ENCODE measurements at regions not wholly inside any gene's neighbourhood (a gene's known extent, or its start where the extent isn't known, plus 50 kb on each side); places are given as distances from the start of the nearest gene placed in this dataset.

DNA sequence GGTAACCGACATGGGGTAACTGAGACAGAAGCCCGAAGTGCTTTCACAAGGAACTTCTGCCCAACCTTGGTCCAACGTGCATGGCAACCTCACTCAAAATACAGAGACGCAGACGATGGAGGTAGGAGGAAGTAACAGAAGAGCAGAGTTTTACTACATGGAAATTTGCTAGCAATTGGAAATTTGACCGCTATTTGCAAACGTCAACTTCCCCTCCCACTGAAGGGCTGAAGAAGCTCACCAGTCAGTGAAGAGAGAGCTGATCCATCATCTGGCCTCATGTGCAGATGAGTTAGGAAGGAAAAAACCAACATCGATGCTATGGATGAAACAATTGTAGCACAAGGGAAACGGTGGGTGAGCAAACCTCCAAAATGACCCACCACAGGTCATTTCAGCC lies 196.7 kb downstream of the RGS3 start:
- no peak overlapping the region for H3K9ac ChIP-seq (ENCODE audit: low read length)
- no peaks in the 10 kb centered on the region for H3K79me2 ChIP-seq (ENCODE audit: control insufficient read depth, insufficient read depth, low read length)
- no peak overlapping the region for H2AK5ac ChIP-seq (ENCODE audit: low read length)
- no peaks in the 10 kb centered on the region for H3K79me1 ChIP-seq (ENCODE audit: low read length)
- H2BK15ac ChIP-seq (replicated peaks; ENCODE audit: low read depth), result no peak overlapping the region
- no peak overlapping the region for H2BK5ac ChIP-seq (ENCODE audit: low read length)
- no peak overlapping the region for H3K4ac ChIP-seq (ENCODE audit: low read depth, low read length)
- peaks cover under 1% of the 10 kb centered on the region for H3K4me1 ChIP-seq (ENCODE audit: control insufficient read depth, low read depth, low read length)
- no peak overlapping the region for H3K4me2 ChIP-seq (ENCODE audit: low read length)
- no peaks in the 10 kb centered on the region for H3K36me3 ChIP-seq (ENCODE audit: control insufficient read depth, insufficient read depth, low read length)
- H3K27ac ChIP-seq (ENCODE audit: low read depth, low read length), result no peak overlapping the region
- H3K18ac ChIP-seq (ENCODE audit: low read length), result no peak overlapping the region
- H3K4me3 ChIP-seq (ENCODE audit: low read length), result no peak overlapping the region
- no peak overlapping the region for H2BK120ac ChIP-seq (ENCODE audit: low read depth, low read length)
- H3K56ac ChIP-seq (ENCODE audit: low read length), result no peak overlapping the region
- no CpG with 5 or more reads among the region's 9 CpGs for WGBS (ENCODE audit: extremely low coverage, insufficient coverage, low lambda C conversion rate)
- no peaks in the 10 kb centered on the region for H3K27me3 ChIP-seq (ENCODE audit: insufficient read depth, low read length, poor library complexity)
- DNase-seq, result no peak
- H4K5ac ChIP-seq (ENCODE audit: low read length), result no peak overlapping the region
- H3K23ac ChIP-seq (ENCODE audit: low read length), result no peak overlapping the region
- no peak overlapping the region for H4K8ac ChIP-seq (ENCODE audit: low read depth, low read length)

DNA sequence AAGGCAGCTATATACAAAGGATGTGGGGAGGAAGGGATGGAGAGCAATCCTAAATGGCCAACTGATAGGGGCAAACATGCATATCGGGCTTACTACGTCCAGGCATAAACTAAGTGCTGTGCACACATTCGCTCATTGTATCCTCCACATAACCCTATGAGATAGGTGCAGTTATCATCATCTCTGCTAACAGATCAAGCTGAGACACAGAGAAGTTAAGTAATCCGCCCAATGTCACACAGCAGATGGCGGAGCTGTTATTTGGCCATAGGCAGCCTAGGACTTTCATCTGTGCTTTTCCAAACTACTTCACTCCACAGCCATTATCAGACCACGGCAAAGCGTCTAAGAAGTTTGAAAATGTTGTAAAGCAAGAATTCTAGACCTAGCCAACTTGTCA lies 197.5 kb downstream of the RGS3 start:
- no peak for DNase-seq
- Histone ChIP-seq H3K79me2 (ENCODE audit: control insufficient read depth, insufficient read depth, low read length) (no peaks in the 10 kb centered on the region), H2BK120ac (ENCODE audit: low read depth, low read length) (no peak overlapping the region), H2BK15ac (replicated peaks; ENCODE audit: low read depth) (no peak overlapping the region), H3K27me3 (ENCODE audit: insufficient read depth, low read length, poor library complexity) (no peaks in the 10 kb centered on the region), H3K18ac (ENCODE audit: low read length) (no peak overlapping the region), H4K8ac (ENCODE audit: low read depth, low read length) (no peak overlapping the region), H4K5ac (ENCODE audit: low read length) (no peak overlapping the region), H3K23ac (ENCODE audit: low read length) (no peak overlapping the region), H2AK5ac (ENCODE audit: low read length) (no peak overlapping the region), H3K4me1 (ENCODE audit: control insufficient read depth, low read depth, low read length) (no peaks in the 10 kb centered on the region), H3K79me1 (ENCODE audit: low read length) (no peaks in the 10 kb centered on the region), H3K4me2 (ENCODE audit: low read length) (no peak overlapping the region), H3K4me3 (ENCODE audit: low read length) (no peak overlapping the region), H3K4ac (ENCODE audit: low read depth, low read length) (no peak overlapping the region), H3K9ac (ENCODE audit: low read length) (no peak overlapping the region), H3K36me3 (ENCODE audit: control insufficient read depth, insufficient read depth, low read length) (no peaks in the 10 kb centered on the region), H3K27ac (ENCODE audit: low read depth, low read length) (no peak overlapping the region), H2BK5ac (ENCODE audit: low read length) (no peak overlapping the region), H3K56ac (ENCODE audit: low read length) (no peak overlapping the region)
- no CpG with 5 or more reads among the region's 7 CpGs for WGBS (ENCODE audit: extremely low coverage, insufficient coverage, low lambda C conversion rate)

DNA sequence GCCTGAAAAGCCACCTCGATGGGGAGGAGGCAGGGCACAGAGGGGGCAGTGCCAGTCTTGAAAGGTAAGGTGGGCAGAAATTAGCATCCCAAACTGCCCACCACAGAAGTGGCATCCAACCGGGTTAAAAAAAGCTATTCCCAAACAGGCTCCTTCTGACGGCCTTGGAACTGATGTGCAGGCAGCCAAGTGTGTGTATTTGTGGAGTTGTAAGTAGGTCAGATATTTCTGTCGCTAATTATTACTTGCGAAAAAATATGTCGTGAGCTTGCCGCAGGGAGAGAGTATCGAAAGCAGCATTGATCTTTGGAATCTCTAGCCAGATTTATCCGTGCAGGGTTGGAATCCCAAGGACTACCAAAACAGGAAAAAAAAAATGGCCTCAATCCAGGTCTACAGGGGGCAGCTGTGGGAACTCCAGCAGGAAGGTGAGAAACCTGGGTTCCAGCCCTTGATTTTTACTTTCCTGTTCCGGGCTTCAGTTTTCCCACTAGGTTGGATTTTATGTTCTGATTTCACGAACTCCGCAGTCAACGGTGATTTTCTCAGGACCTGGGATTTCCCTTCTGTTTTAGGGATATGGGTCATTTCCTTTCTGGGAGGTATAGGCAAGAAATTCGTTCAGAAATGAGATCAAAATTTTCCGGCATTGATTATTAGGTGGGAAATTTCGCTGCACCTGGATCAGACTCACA lies 200.8 kb downstream of the RGS3 start:
- Histone ChIP-seq H3K23ac (ENCODE audit: low read length) (no peak overlapping the region), H3K4me2 (ENCODE audit: low read length) (no peak overlapping the region), H3K4me3 (ENCODE audit: low read length) (no peak overlapping the region), H4K5ac (ENCODE audit: low read length) (no peak overlapping the region), H3K18ac (ENCODE audit: low read length) (no peak overlapping the region), H3K79me2 (ENCODE audit: control insufficient read depth, insufficient read depth, low read length) (no peaks in the 10 kb centered on the region), H2BK15ac (replicated peaks; ENCODE audit: low read depth) (no peak overlapping the region), H3K9ac (ENCODE audit: low read length) (no peak overlapping the region), H3K56ac (ENCODE audit: low read length) (no peak overlapping the region), H2BK120ac (ENCODE audit: low read depth, low read length) (no peak overlapping the region), H2BK5ac (ENCODE audit: low read length) (no peak overlapping the region), H4K8ac (ENCODE audit: low read depth, low read length) (no peak overlapping the region), H3K4ac (ENCODE audit: low read depth, low read length) (no peak overlapping the region), H3K36me3 (ENCODE audit: control insufficient read depth, insufficient read depth, low read length) (no peaks in the 10 kb centered on the region), H3K4me1 (ENCODE audit: control insufficient read depth, low read depth, low read length) (no peaks in the 10 kb centered on the region), H3K27ac (ENCODE audit: low read depth, low read length) (no peak overlapping the region), H3K79me1 (ENCODE audit: low read length) (no peaks in the 10 kb centered on the region), H3K27me3 (ENCODE audit: insufficient read depth, low read length, poor library complexity) (no peaks in the 10 kb centered on the region), H2AK5ac (ENCODE audit: low read length) (no peak overlapping the region)
- DNase-seq, result no peak
- no CpG with 5 or more reads among the region's 16 CpGs for WGBS (ENCODE audit: extremely low coverage, insufficient coverage, low lambda C conversion rate)

DNA sequence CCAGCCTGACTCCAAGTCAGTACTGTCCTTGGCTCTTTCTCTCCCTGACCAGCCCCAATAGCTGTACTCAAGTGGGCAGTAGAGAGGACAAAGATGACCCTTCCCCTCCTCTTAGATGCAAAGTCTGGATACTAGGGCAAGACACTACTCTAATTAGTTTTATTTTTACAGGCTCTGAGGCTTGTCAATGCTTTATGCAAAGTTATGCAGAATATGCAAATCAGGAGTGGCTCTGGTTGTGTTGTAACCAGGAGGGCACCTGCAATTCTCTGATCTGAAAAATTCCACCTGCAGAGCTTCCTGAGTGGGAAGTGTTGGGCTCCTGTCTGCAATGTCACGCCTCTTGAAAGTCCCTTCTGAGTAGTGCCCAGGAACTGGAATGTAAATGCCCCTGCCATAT lies 201.5 kb downstream of the RGS3 start:
- Histone ChIP-seq H3K4ac (ENCODE audit: low read depth, low read length) (no peak overlapping the region), H3K4me1 (ENCODE audit: control insufficient read depth, low read depth, low read length) (no peaks in the 10 kb centered on the region), H3K36me3 (ENCODE audit: control insufficient read depth, insufficient read depth, low read length) (no peaks in the 10 kb centered on the region), H3K18ac (ENCODE audit: low read length) (no peak overlapping the region), H4K8ac (ENCODE audit: low read depth, low read length) (no peak overlapping the region), H3K27ac (ENCODE audit: low read depth, low read length) (no peak overlapping the region), H3K56ac (ENCODE audit: low read length) (no peak overlapping the region), H3K4me2 (ENCODE audit: low read length) (no peak overlapping the region), H3K23ac (ENCODE audit: low read length) (no peak overlapping the region), H3K79me2 (ENCODE audit: control insufficient read depth, insufficient read depth, low read length) (no peaks in the 10 kb centered on the region), H3K4me3 (ENCODE audit: low read length) (no peak overlapping the region), H2BK5ac (ENCODE audit: low read length) (no peak overlapping the region), H3K27me3 (ENCODE audit: insufficient read depth, low read length, poor library complexity) (no peaks in the 10 kb centered on the region), H2BK15ac (replicated peaks; ENCODE audit: low read depth) (no peak overlapping the region), H2AK5ac (ENCODE audit: low read length) (no peak overlapping the region), H3K79me1 (ENCODE audit: low read length) (no peaks in the 10 kb centered on the region), H3K9ac (ENCODE audit: low read length) (no peak overlapping the region), H4K5ac (ENCODE audit: low read length) (no peak overlapping the region), H2BK120ac (ENCODE audit: low read depth, low read length) (no peak overlapping the region)
- no peak for DNase-seq
- WGBS (ENCODE audit: extremely low coverage, insufficient coverage, low lambda C conversion rate), result no CpG with 5 or more reads among the region's 1 CpG

DNA sequence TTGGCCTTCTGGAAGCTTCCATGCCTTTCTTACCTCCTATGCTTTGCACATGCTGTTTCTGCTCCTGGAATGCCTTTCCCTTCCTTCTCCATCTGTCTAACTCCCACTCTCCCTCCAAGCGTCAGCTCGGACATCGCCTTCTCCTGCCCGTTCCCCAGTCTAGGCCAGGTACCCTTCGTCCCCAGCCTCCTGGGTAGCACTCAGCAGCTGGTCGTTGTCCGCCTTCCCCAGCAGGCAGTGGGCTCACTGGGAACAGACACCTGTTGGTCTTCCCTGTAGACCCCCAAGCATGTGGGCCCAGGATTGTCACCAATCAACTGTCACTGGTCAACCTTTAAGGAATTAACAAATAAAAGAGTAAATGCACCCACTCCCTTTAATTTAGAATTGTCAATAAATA lies 202.2 kb downstream of the RGS3 start:
- no peak overlapping the region for H3K27ac ChIP-seq (ENCODE audit: low read depth, low read length)
- H4K8ac ChIP-seq (ENCODE audit: low read depth, low read length), result no peak overlapping the region
- no peak for DNase-seq
- no peak overlapping the region for H3K23ac ChIP-seq (ENCODE audit: low read length)
- no peak overlapping the region for H2AK5ac ChIP-seq (ENCODE audit: low read length)
- no CpG with 5 or more reads among the region's 7 CpGs for WGBS (ENCODE audit: extremely low coverage, insufficient coverage, low lambda C conversion rate)
- no peaks in the 10 kb centered on the region for H3K27me3 ChIP-seq (ENCODE audit: insufficient read depth, low read length, poor library complexity)
- no peaks in the 10 kb centered on the region for H3K36me3 ChIP-seq (ENCODE audit: control insufficient read depth, insufficient read depth, low read length)
- H2BK5ac ChIP-seq (ENCODE audit: low read length), result no peak overlapping the region
- no peak overlapping the region for H4K5ac ChIP-seq (ENCODE audit: low read length)
- no peaks in the 10 kb centered on the region for H3K79me2 ChIP-seq (ENCODE audit: control insufficient read depth, insufficient read depth, low read length)
- H3K4me2 ChIP-seq (ENCODE audit: low read length), result no peak overlapping the region
- no peak overlapping the region for H3K4ac ChIP-seq (ENCODE audit: low read depth, low read length)
- H3K56ac ChIP-seq (ENCODE audit: low read length), result no peak overlapping the region
- H2BK120ac ChIP-seq (ENCODE audit: low read depth, low read length), result no peak overlapping the region
- H3K4me3 ChIP-seq (ENCODE audit: low read length), result no peak overlapping the region
- H3K4me1 ChIP-seq (ENCODE audit: control insufficient read depth, low read depth, low read length), result no peaks in the 10 kb centered on the region
- H3K9ac ChIP-seq (ENCODE audit: low read length), result no peak overlapping the region
- H2BK15ac ChIP-seq (replicated peaks; ENCODE audit: low read depth), result no peak overlapping the region
- H3K18ac ChIP-seq (ENCODE audit: low read length), result no peak overlapping the region
- no peaks in the 10 kb centered on the region for H3K79me1 ChIP-seq (ENCODE audit: low read length)

DNA sequence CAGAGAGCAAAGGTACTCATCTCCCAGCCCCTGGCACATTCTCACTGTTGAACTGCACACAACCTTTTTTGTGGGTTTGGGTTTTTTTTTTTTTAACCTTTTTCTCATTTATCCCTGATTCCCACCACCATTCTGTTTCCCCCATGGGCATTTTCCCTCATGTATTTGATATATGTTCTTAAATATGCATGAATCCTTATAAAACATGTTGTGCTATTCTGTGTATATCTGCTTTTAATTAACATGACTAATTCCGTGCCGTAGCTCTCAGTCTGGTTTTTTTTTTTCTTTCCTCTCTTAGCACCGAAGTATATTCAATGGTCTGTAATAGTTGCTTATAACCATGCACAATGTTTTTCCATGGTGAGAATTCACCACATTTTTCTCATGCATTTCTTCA lies 204.5 kb downstream of the RGS3 start:
- Histone ChIP-seq H3K4me1 (ENCODE audit: control insufficient read depth, low read depth, low read length) (no peaks in the 10 kb centered on the region), H2BK15ac (replicated peaks; ENCODE audit: low read depth) (no peak overlapping the region), H4K8ac (ENCODE audit: low read depth, low read length) (no peak overlapping the region), H4K5ac (ENCODE audit: low read length) (no peak overlapping the region), H2BK5ac (ENCODE audit: low read length) (no peak overlapping the region), H3K4ac (ENCODE audit: low read depth, low read length) (no peak overlapping the region), H2AK5ac (ENCODE audit: low read length) (no peak overlapping the region), H3K79me1 (ENCODE audit: low read length) (no peaks in the 10 kb centered on the region), H3K18ac (ENCODE audit: low read length) (no peak overlapping the region), H3K27me3 (ENCODE audit: insufficient read depth, low read length, poor library complexity) (no peaks in the 10 kb centered on the region), H3K9ac (ENCODE audit: low read length) (no peak overlapping the region), H3K79me2 (ENCODE audit: control insufficient read depth, insufficient read depth, low read length) (no peaks in the 10 kb centered on the region), H3K23ac (ENCODE audit: low read length) (no peak overlapping the region), H3K56ac (ENCODE audit: low read length) (no peak overlapping the region), H3K4me3 (ENCODE audit: low read length) (no peak overlapping the region), H2BK120ac (ENCODE audit: low read depth, low read length) (no peak overlapping the region), H3K27ac (ENCODE audit: low read depth, low read length) (no peak overlapping the region), H3K36me3 (ENCODE audit: control insufficient read depth, insufficient read depth, low read length) (no peaks in the 10 kb centered on the region), H3K4me2 (ENCODE audit: low read length) (no peak overlapping the region)
- no CpG with 5 or more reads among the region's 3 CpGs for WGBS (ENCODE audit: extremely low coverage, insufficient coverage, low lambda C conversion rate)
- no peak for DNase-seq
